AG09319 (cell line): ENCODE measurements at regions not wholly inside any gene's neighbourhood (a gene's known extent, or its start where the extent isn't known, plus 50 kb on each side); places are given as distances from the start of the nearest gene placed in this dataset.

Experiments
- DNase-seq: peaks from one replicate; pipeline ENCODE4 v3.0.0-alpha.2; 2010; ENCODE audit warnings: low read depth; ENCODE audit errors: extremely low read depth
- TF ChIP-seq, protein P1 (sequence below): IDR thresholded peaks from 2 replicates; pipeline ENCODE4 v1.5.1; 2011; ENCODE audit warnings: low read depth, mild to moderate bottlenecking, inconsistent platforms, low read length, moderate library complexity

DNA sequence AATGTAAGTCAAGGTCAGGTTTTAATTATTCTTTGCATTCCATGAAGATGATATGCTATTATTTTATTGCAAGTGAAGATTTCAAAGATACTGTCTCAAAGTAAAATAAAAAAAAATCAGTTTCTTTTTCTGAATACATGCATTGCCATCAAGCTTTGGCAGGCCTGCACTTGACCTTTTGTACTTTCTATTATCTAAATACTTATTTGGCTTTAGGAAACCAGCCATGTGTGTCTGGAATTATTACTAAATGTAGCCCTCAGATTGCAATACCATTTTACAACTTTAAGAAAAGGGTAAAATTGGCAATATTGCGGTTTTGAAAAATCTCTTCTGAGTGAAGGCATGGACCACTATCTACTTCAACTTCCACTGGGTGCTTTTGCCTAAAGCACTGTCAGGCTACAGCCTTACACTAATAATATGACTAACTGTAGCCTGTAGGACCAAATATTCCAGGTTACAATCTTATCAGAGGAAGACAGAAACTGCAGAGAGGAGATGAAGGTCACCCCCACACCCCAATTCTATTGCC lies 349.4 kb upstream of the DCBLD2 start:
- peak; percentile 34 for DNase-seq
- TF ChIP-seq, protein P1, sequence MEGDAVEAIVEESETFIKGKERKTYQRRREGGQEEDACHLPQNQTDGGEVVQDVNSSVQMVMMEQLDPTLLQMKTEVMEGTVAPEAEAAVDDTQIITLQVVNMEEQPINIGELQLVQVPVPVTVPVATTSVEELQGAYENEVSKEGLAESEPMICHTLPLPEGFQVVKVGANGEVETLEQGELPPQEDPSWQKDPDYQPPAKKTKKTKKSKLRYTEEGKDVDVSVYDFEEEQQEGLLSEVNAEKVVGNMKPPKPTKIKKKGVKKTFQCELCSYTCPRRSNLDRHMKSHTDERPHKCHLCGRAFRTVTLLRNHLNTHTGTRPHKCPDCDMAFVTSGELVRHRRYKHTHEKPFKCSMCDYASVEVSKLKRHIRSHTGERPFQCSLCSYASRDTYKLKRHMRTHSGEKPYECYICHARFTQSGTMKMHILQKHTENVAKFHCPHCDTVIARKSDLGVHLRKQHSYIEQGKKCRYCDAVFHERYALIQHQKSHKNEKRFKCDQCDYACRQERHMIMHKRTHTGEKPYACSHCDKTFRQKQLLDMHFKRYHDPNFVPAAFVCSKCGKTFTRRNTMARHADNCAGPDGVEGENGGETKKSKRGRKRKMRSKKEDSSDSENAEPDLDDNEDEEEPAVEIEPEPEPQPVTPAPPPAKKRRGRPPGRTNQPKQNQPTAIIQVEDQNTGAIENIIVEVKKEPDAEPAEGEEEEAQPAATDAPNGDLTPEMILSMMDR = no peak

DNA sequence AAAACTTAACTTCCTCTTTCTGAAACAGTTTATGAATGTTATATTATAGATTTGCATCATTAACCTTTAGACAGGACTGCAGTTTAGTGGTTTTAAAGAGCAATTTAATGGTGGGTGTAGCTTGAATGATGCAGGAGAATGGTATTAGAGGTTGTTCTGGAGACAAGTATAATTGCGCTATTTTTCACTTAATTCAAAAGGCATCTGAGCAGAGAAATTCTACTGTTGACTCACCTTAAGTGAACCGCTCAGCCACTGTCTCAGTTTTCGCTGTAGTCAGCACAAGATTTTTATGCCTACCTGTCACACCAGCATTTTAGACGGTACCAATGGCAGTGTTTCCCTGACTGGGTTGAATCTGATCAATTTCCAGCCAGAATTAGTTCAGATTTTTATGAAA lies 348.8 kb upstream of the DCBLD2 start:
- DNase-seq = no peak

DNA sequence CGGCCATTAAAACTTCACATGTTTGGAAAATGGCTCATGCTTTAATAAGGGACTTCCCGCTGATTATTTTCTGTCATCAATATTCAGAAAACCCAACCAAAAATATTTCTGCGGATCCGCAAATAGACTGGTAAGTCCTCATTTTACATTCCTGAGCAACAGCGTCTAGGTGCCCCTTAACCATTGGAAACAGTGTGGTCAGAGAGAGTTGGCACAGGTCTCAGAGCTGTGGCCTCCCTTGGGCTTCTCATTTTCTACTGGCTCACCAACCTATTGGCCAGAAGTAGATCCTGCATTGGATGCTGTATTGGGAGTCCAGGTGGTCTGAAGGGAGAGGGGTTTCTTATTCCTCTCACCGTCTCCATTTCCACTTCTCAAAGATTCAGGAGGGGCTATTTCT lies 348.1 kb upstream of the DCBLD2 start:
- TF ChIP-seq, protein P1 = no peak
- DNase-seq = no peak

More for the DNA sequence above, 348.8 kb upstream of the DCBLD2 start:
- TF ChIP-seq, protein P1 = no peak

DNA sequence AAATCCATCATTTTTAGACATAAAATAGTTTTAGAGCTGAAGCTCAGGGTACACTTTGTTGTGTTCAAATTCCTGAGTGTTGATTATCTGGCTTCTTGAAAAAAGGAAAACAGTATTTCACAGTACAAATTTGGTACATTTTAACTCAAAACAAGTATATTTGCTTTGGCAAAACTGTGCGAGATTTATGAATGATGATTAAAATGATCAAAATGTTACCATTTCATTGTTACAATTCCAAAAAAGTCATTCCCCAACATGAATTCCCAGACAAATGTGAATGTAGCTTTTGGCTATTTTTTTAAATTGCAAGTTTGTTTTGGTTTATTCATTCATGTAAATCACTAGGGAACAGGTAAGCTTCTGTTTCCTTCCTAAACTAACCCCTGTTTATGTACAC lies 347.4 kb upstream of the DCBLD2 start:
- TF ChIP-seq, protein P1 = no peak
- DNase-seq = no peak

DNA sequence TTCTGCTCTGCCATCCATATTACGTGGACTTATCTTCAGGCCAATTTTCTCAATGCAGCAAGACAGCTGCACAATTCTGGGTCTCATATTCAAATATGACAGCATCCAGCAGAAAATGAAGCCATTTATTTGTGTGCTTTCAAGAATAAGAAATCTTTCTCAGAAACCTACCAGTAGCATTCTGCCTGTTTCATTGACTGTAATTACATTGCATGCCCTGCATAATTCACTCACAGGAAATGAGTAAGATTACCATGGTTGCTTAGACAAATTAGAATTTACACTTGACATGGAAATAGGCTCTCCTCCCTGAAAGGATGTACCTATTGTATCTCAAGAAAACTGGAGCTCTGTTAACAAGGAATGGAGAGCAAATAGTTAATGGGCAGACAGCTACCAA lies 346.6 kb upstream of the DCBLD2 start:
- TF ChIP-seq, protein P1 = no peak

DNA sequence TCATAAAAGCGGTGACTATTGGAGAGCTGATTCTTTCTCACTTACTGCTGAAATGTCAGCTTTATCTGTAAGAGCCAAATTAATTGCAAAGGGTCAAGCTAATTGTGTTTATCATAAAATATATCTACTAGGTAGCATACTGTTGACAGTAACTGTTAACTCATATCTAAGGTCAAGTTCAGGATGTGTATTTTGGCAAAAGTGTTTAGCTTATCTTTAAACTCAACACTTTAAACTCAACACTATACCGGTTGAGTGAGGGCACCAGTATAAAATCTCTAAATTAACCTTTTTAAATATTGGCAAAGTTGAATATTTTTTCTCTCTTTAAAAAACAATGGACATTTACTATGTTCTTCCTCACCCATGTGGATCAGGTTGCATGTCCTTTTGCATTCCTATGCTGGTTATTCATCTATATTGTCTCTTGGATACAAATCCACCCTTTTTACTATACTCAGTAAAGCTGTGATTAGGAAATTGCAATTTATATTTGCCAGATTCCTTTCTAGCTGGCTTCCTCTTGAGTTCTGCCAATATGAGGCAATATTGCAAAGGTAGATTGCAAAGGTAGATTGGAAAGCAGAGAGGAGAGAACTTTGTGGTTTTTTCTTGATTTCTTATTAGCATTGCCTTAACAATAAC lies 344.6 kb upstream of the DCBLD2 start:
- DNase-seq = no peak
- TF ChIP-seq, protein P1 = no peak

More for the DNA sequence above, 346.6 kb upstream of the DCBLD2 start:
- DNase-seq = no peak

DNA sequence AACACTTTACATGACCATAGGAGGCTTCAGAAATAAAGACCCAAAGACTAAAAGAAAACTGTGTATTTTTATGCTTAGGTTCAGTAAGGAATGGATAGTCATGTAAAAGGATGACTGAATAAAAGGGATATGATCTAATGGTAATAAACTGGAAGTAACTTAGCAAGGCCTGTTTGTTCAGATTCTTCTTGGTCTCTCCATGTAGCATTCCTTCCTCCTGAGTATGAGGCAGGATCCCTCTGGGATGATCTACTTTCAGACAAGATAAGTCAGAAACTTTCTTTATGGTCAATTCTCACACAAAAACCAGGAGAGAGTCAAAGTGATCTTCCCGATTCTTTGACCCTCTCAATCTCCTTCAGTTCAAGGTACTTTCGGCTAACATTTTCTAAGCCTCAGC lies 340.8 kb upstream of the DCBLD2 start:
- no peak for DNase-seq

More for the DNA sequence above, 340.8 kb upstream of the DCBLD2 start:
- TF ChIP-seq, protein P1 = no peak
